Prostate gland (tissue), 2 donors: ENCODE measurements at regions not wholly inside any gene's neighbourhood (a gene's known extent, or its start where the extent isn't known, plus 50 kb on each side); places are given as distances from the start of the nearest gene placed in this dataset.

Experiments
- POLR2A ChIP-seq: fragments of 450-650 bp; IDR thresholded peaks from one replicate; pipeline ENCODE4 v1.6.1; 2016; ENCODE audit warnings: antibody characterized with exemption, mild to moderate bottlenecking
- TF ChIP-seq, protein P1 (sequence below), 4 experiments: fragments of 200-600 bp in 2 of 4; fragments of 450-650 bp in 2 of 4; sonication (generic) in 2 of 4; IDR thresholded peaks; 1 replicate in 3 of 4; 2 replicates in 1 of 4; pipeline ENCODE4 v1.5.1; 2016 to 2019; ENCODE audit warnings: antibody characterized with exemption in 4 of 4, mild to moderate bottlenecking in 2 of 4, moderate library complexity in 2 of 4

DNA sequence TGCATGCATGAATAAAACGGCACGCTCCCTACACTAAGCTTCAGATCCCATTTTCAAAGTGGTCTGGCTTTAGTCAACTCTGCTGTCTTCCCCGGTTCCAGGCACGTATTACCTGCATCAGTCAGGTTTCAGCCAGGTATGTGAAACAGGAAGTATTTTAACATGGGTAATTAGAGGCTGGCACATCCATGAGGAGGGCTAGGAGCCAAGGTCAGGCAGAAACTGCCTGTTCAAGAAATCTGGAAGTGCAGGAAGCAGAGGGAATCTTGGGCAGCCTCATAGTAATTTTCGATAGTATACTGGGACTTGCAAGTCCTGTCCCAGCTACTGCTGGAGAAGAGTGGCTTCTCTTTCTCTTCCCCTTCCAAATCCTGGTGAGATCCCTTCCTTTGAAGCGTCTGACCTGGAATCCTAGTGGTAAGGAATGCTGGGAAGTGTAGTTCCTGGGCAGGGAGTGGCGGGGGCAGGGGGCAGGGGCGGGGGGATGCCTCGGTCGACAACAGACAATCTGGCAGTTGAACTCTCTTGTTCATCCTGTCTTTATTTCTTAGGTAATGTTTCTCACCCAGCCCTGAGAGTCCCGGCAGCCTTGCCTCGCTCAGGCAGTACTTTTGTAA is 403.1 kb downstream of the TLE4 start:
- TF ChIP-seq, protein P1, sequence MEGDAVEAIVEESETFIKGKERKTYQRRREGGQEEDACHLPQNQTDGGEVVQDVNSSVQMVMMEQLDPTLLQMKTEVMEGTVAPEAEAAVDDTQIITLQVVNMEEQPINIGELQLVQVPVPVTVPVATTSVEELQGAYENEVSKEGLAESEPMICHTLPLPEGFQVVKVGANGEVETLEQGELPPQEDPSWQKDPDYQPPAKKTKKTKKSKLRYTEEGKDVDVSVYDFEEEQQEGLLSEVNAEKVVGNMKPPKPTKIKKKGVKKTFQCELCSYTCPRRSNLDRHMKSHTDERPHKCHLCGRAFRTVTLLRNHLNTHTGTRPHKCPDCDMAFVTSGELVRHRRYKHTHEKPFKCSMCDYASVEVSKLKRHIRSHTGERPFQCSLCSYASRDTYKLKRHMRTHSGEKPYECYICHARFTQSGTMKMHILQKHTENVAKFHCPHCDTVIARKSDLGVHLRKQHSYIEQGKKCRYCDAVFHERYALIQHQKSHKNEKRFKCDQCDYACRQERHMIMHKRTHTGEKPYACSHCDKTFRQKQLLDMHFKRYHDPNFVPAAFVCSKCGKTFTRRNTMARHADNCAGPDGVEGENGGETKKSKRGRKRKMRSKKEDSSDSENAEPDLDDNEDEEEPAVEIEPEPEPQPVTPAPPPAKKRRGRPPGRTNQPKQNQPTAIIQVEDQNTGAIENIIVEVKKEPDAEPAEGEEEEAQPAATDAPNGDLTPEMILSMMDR (IDR thresholded peaks at IDR 0.05), result no peak
- no peak for TF ChIP-seq POLR2A
